ENCODE measurements at regions not wholly inside any gene's neighbourhood (a gene's known extent, or its start where the extent isn't known, plus 50 kb on each side); places are given as distances from the start of the nearest gene placed in this dataset.

DNA sequence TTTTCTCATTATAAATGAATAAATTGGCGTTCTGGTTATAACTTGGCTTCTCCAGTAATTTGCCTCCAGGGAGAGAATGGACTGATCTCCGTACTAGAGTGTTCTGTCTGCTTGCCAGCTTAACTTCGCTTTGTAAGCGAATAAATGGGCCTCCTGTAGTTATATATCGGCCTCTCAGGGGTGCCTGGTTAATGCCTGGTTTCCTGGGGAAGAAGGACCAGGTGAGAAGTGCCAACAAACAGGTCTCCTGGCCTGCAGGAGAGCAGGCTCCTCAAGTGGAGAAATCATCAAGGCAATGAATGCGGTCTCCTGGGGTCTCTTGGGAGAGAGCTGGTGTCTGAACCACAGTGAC is 107.4 kb upstream of the SERBP1 start:
- H3K27me3 ChIP-seq: no peaks in the 10 kb centered on the region
- intact Hi-C loops (cut with DNase I; ENCODE audit: low total_unique reads) (loop anchor here (10.0 kb wide), 1 partner anchor 217 kb away; no protein-coding TSS in a partner anchor), in situ Hi-C loops (cut with MboI; ENCODE audit: low pct_ligation_motif_present in 1 of 4, low pct_unique_long_range_greater_than_20kb in 1 of 4, low sequenced_read_pairs in 3 of 4) (loop anchor here (10.0 to 25.0 kb wide), 5 partner anchors 217 to 800 kb away; no protein-coding TSS in a partner anchor)
- no peak overlapping the region for H3K27ac ChIP-seq
- no peak for DNase-seq
- no peaks in the 10 kb centered on the region for H3K9me3 ChIP-seq
- H3K4me3 ChIP-seq: no peak overlapping the region
- peaks cover 2 to 32% (median 7%) of the 10 kb centered on the region in 4 donors for H3K4me1 ChIP-seq
- 72 to 85% methylated on average over 3 to 6 of the region's 6 CpGs for WGBS, 2 donors (ENCODE audit: low coverage in 1 of 2)
- H3K36me3 ChIP-seq: no peaks in the 10 kb centered on the region
- TF ChIP-seq POLR2AphosphoS5 (IDR thresholded peaks at IDR 0.05) (no peak), POLR2A (IDR thresholded peaks at IDR 0.05) (no peak), EP300 (IDR thresholded peaks at IDR 0.05; ENCODE audit: low read depth) (no peak)
- TF ChIP-seq, protein P1, sequence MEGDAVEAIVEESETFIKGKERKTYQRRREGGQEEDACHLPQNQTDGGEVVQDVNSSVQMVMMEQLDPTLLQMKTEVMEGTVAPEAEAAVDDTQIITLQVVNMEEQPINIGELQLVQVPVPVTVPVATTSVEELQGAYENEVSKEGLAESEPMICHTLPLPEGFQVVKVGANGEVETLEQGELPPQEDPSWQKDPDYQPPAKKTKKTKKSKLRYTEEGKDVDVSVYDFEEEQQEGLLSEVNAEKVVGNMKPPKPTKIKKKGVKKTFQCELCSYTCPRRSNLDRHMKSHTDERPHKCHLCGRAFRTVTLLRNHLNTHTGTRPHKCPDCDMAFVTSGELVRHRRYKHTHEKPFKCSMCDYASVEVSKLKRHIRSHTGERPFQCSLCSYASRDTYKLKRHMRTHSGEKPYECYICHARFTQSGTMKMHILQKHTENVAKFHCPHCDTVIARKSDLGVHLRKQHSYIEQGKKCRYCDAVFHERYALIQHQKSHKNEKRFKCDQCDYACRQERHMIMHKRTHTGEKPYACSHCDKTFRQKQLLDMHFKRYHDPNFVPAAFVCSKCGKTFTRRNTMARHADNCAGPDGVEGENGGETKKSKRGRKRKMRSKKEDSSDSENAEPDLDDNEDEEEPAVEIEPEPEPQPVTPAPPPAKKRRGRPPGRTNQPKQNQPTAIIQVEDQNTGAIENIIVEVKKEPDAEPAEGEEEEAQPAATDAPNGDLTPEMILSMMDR (IDR thresholded peaks at IDR 0.05): no peak

DNA sequence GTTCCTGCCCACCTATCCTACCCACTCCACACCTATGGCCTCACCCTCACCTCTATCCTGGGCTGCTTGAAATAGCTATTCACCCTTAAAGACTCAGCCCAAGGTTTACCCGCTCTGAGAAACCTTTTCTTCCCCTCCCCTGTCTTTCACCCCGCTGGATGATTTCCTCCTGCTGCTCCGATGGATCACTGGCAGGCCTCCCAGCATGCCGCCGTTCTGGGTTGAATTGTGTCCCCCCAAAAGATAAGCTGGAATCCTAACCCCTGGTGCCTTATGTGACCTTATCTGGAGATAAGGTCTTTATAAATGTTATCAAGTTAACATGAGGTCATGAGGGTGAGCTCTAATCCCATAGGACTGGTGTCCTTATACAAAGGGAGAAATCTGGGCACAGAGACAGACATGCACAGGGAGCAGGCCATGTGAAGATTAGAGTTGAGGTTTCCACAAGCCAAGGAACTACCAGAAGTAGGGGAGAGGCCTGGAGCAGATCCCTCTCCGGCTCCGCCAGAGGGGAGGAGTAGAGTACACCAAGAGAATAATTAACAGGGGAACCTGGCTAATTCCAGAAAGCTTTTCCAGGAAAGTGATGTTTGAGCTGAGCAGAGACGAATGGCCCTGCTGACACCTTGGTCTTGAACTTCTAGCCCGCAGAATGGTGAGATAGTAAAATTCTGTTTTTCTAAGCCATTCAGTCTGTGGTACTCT is 110.0 kb upstream of the SERBP1 start:
- TF ChIP-seq POLR2AphosphoS5 (IDR thresholded peaks at IDR 0.05) (no peak), EP300 (IDR thresholded peaks at IDR 0.05; ENCODE audit: low read depth) (no peak), POLR2A (IDR thresholded peaks at IDR 0.05) (no peak)
- TF ChIP-seq, protein P1 (IDR thresholded peaks at IDR 0.05): no peak
- Histone ChIP-seq H3K4me1 (peaks cover 0 to 21% (median 2%) of the 10 kb centered on the region in 4 donors), H3K4me3 (no peak overlapping the region), H3K27ac (no peak overlapping the region), H3K36me3 (no peaks in the 10 kb centered on the region), H3K9me3 (no peaks in the 10 kb centered on the region), H3K27me3 (no peaks in the 10 kb centered on the region)
- DNase-seq: peak; percentile 22
- WGBS, 2 donors (ENCODE audit: low coverage in 1 of 2): 70 to 100% methylated on average over 2 to 9 of the region's 9 CpGs
- intact Hi-C loops (cut with DNase I; ENCODE audit: low total_unique reads): no loop called here
- in situ Hi-C loops (cut with MboI; ENCODE audit: low pct_ligation_motif_present in 1 of 4, low pct_unique_long_range_greater_than_20kb in 1 of 4, low sequenced_read_pairs in 3 of 4): loop anchor here in 1 of 4 donors (25.0 kb wide), 2 partner anchors 572 to 797 kb away; no protein-coding TSS in a partner anchor

DNA sequence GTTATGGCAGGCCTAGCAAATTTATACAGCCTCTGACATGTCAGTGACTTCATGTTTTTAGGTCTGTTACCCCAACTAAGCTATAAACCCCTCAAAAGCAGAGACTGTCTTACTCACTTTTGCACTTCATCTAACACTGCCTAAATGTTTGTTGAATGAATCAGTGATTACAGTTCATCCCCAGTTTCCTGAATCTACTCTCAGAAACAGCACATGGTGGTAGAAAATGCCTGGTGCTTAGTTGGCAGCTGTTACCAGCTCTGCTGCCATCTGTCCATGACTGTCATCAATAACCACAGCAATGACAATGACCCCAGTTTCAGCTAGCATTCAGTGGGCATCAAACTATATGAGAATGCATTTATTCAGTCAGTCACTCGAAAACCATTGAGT is 110.5 kb upstream of the SERBP1 start:
- intact Hi-C loops (cut with DNase I; ENCODE audit: low total_unique reads): no loop called here
- no peak for TF ChIP-seq EP300 (IDR thresholded peaks at IDR 0.05; ENCODE audit: low read depth)
- TF ChIP-seq POLR2AphosphoS5 (IDR thresholded peaks at IDR 0.05): no peak
- no peak for TF ChIP-seq POLR2A (IDR thresholded peaks at IDR 0.05)
- TF ChIP-seq, protein P1 (IDR thresholded peaks at IDR 0.05): no peak
- no peak for DNase-seq
- in situ Hi-C loops (cut with MboI; ENCODE audit: low pct_ligation_motif_present in 1 of 4, low pct_unique_long_range_greater_than_20kb in 1 of 4, low sequenced_read_pairs in 3 of 4): loop anchor here in 1 of 4 donors (25.0 kb wide), 2 partner anchors 572 to 797 kb away; no protein-coding TSS in a partner anchor
- Histone ChIP-seq H3K27me3 (no peaks in the 10 kb centered on the region), H3K36me3 (no peaks in the 10 kb centered on the region), H3K27ac (no peak overlapping the region), H3K4me1 (peaks cover 0 to 15% (median 0%) of the 10 kb centered on the region in 4 donors), H3K4me3 (no peak overlapping the region), H3K9me3 (no peaks in the 10 kb centered on the region)
- 84% methylated on average over 1 of the region's 1 CpG; no CpG with 5 or more reads in 1 of the 2 donors for WGBS, 2 donors (ENCODE audit: low coverage in 1 of 2)

DNA sequence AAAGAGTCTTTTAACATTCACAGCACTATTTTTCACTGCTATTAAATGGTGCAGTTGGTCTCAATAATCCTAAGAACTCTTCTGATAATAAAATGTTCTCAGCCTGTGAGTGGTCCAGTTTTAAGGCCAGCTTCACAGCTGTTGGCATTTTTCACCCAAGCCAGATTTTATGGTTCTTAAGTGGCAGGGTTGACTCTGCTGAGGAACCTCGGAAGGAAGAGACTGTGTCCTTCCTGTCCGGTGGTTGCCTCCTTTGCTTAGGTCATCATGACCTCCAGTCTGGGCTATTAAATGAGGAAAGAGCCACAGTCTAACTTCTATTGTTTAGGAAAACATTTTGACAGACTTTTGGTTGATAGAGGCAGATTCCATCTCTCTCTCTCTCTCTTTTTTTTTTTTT is 112.5 kb upstream of the SERBP1 start:
- no peaks in the 10 kb centered on the region for H3K36me3 ChIP-seq
- intact Hi-C loops (cut with DNase I; ENCODE audit: low total_unique reads): no loop called here
- no peak overlapping the region for H3K27ac ChIP-seq
- H3K4me3 ChIP-seq: no peak overlapping the region
- DNase-seq: no peak
- TF ChIP-seq POLR2AphosphoS5 (IDR thresholded peaks at IDR 0.05): no peak
- TF ChIP-seq, protein P1 (IDR thresholded peaks at IDR 0.05): no peak
- TF ChIP-seq POLR2A (IDR thresholded peaks at IDR 0.05): no peak
- TF ChIP-seq EP300 (IDR thresholded peaks at IDR 0.05; ENCODE audit: low read depth): no peak
- in situ Hi-C loops (cut with MboI; ENCODE audit: low pct_ligation_motif_present in 1 of 4, low pct_unique_long_range_greater_than_20kb in 1 of 4, low sequenced_read_pairs in 3 of 4): loop anchor here in 1 of 4 donors (25.0 kb wide), 2 partner anchors 570 to 795 kb away; no protein-coding TSS in a partner anchor
- 64% methylated on average over 2 of the region's 2 CpGs; no CpG with 5 or more reads in 1 of the 2 donors for WGBS, 2 donors (ENCODE audit: low coverage in 1 of 2)
- no peaks in the 10 kb centered on the region for H3K27me3 ChIP-seq
- H3K4me1 ChIP-seq: peaks cover 0 to 10% (median 0%) of the 10 kb centered on the region in 4 donors
- H3K9me3 ChIP-seq: no peaks in the 10 kb centered on the region

Measured in transverse colon (tissue), 4 donors.